Sigmoid colon (tissue), 6 donors: ENCODE measurements at regions not wholly inside any gene's neighbourhood (a gene's known extent, or its start where the extent isn't known, plus 50 kb on each side); places are given as distances from the start of the nearest gene placed in this dataset.

Experiments
- DNase-seq: peaks from one replicate; pipeline ENCODE4 v3.0.0-alpha.2; 2019
- H3K27ac ChIP-seq, 4 donors: fragments of 200-600 bp; sonication (generic); one replicate each; pipeline ENCODE4 v1.5.1; 2016 to 2019; ENCODE audit warnings: mild to moderate bottlenecking in 1 of 4
- H3K27me3 ChIP-seq, 3 donors: fragments of 200-600 bp; sonication (generic); one replicate each; pipeline ENCODE4 v1.5.1; 2019; ENCODE audit warnings: mild to moderate bottlenecking in 1 of 3
- H3K36me3 ChIP-seq, 4 donors: fragments of 200-600 bp; sonication (generic); one replicate each; pipeline ENCODE4 v1.5.1; 2016 to 2019
- H3K4me1 ChIP-seq, 4 donors: fragments of 200-600 bp; sonication (generic); one replicate each; pipeline ENCODE4 v1.5.1; 2017 to 2019
- H3K4me3 ChIP-seq, 4 donors: fragments of 200-600 bp; sonication (generic); one replicate each; pipeline ENCODE4 v1.5.1; 2017 to 2019; ENCODE audit warnings: mild to moderate bottlenecking in 2 of 4, moderate library complexity in 1 of 4
- H3K9me3 ChIP-seq, 4 donors: fragments of 200-600 bp in 3 of 4; sonication (generic) in 3 of 4; one replicate each; pipeline versions ENCODE4 v1.5.1 to v1.6.1; 2013 to 2019
- CTCF ChIP-seq, 4 experiments: fragments of 450-650 bp in 3 of 4; fragments of 200-600 bp in 1 of 4; IDR thresholded peaks; one replicate each; pipeline ENCODE4 v1.5.1; 2016 to 2019; ENCODE audit warnings: antibody characterized with exemption in 4 of 4, mild to moderate bottlenecking in 3 of 4, moderate library complexity in 2 of 4
- EP300 ChIP-seq, 4 donors: sonication (generic); formaldehyde crosslinking; IDR thresholded peaks; one replicate each; pipeline ENCODE4 v1.6.1; 2017; ENCODE audit warnings: antibody characterized with exemption in 4 of 4
- POLR2A ChIP-seq, 2 donors: fragments of 450-650 bp; IDR thresholded peaks; one replicate each; pipeline ENCODE4 v1.6.1; 2016; ENCODE audit warnings: antibody characterized with exemption in 2 of 2, mild to moderate bottlenecking in 2 of 2, moderate library complexity in 2 of 2
- POLR2AphosphoS5 ChIP-seq, 4 donors: sonication (generic); formaldehyde crosslinking; IDR thresholded peaks; one replicate each; pipeline ENCODE4 v1.6.1; 2017; ENCODE audit warnings: antibody characterized with exemption in 4 of 4
- WGBS, 2 donors: extraction: QIAGEN DNeasy Blood & Tissue Kit; methylation state at CpG; one replicate each; pipeline ENCODE4 v1.1.7; 2013; 5-methylcytosine and 5-hydroxymethylcytosine counted together
- intact Hi-C: fragments of 100-400 bp; cut with DNase I; formaldehyde crosslinking; loops from one replicate; pipeline ENCODE4 v1.15.1; 2023
- donor health status: healthy with polysubstance abuse.
- donor health status: healthy.

DNA sequence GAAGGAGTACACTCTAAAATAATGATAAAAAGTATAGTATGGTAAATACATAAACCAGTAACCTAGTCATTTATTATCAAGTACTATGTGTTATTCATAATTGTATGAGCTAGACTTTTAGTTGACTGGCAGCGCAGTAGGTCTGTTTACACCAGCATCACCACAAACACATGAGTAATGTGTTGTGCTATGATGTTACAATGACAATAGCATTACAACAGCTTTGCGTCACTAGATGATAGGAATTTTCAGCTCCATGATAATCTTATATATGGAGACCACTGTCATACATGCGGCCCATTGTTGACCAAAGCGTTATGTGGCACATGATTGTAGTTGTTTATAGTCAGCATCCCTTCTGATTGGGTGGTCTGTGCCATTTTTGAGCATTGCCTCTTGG, 138.9 kb upstream of the UBE2E1 start:
- WGBS, 2 donors = 96 to 97% methylated on average over 4 of the region's 4 CpGs
- Histone ChIP-seq H3K36me3 (no peaks in the 10 kb centered on the region), H3K27ac (no peak overlapping the region), H3K4me1 (peaks cover 0 to 28% (median 23%) of the 10 kb centered on the region in 4 donors), H3K27me3 (no peaks in the 10 kb centered on the region), H3K4me3 (no peak overlapping the region), H3K9me3 (no peaks in the 10 kb centered on the region)
- DNase-seq = no peak
- no peak for TF ChIP-seq EP300 (IDR thresholded peaks at IDR 0.05)
- TF ChIP-seq CTCF (IDR thresholded peaks at IDR 0.05) = no peak
- TF ChIP-seq POLR2AphosphoS5 (IDR thresholded peaks at IDR 0.05) = no peak
- no peak for TF ChIP-seq POLR2A (IDR thresholded peaks at IDR 0.05)
- intact Hi-C loops = no loop called here

- no peaks in the 10 kb centered on the region for H3K27me3 ChIP-seq
- H3K9me3 ChIP-seq = no peaks in the 10 kb centered on the region
- peak overlapping the region in 1 of 4 donors; percentile 42 for H3K27ac ChIP-seq
- no peaks in the 10 kb centered on the region for H3K36me3 ChIP-seq
- peaks cover 0 to 26% (median 23%) of the 10 kb centered on the region in 4 donors for H3K4me1 ChIP-seq
- intact Hi-C loops = no loop called here
- no peak for DNase-seq
- H3K4me3 ChIP-seq = no peak overlapping the region
- WGBS, 2 donors = 69 to 74% methylated on average over 6 of the region's 6 CpGs
- TF ChIP-seq CTCF (IDR thresholded peaks at IDR 0.05) (no peak), EP300 (IDR thresholded peaks at IDR 0.05) (no peak), POLR2AphosphoS5 (IDR thresholded peaks at IDR 0.05) (no peak), POLR2A (IDR thresholded peaks at IDR 0.05) (no peak)
Measured at GRCh38 chr3:23667536-23668429, 138.0 kb upstream of the UBE2E1 start.

DNA sequence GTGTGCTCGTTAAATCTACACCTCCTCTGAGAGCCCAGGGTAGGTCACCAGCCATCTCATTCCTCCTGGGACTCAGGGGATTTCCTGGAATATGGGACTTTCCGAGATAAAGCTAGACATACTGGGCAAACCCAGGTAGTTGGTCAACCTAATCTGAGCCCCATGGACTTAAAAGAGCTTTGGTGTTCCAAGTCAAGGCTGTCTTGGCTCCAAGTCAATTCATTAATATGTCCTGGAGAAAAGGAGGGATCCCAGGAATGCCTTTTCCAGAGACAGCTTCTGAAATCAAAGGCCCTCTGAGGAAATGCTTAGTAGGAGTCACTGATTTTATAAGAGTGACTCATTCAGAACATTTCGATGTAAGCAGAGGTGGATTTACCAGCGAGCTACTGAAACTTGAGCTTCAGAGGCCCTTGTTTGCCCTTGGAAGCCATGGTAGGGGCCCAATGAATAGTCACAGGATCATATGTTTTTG, 137.3 kb upstream of the UBE2E1 start:
- no peaks in the 10 kb centered on the region for H3K27me3 ChIP-seq
- WGBS, 2 donors = 48 to 65% methylated on average over 4 of the region's 4 CpGs
- intact Hi-C loops = no loop called here
- no peak for DNase-seq
- H3K9me3 ChIP-seq = no peaks in the 10 kb centered on the region
- peaks cover 0 to 20% (median 16%) of the 10 kb centered on the region in 4 donors for H3K4me1 ChIP-seq
- TF ChIP-seq CTCF (IDR thresholded peaks at IDR 0.05) (no peak), EP300 (IDR thresholded peaks at IDR 0.05) (no peak), POLR2A (IDR thresholded peaks at IDR 0.05) (no peak), POLR2AphosphoS5 (IDR thresholded peaks at IDR 0.05) (no peak)
- H3K36me3 ChIP-seq = no peaks in the 10 kb centered on the region
- H3K4me3 ChIP-seq = no peak overlapping the region
- H3K27ac ChIP-seq = peak overlapping the region in 1 of 4 donors; percentile 42

- Histone ChIP-seq H3K4me1 (peaks cover 0 to 12% (median 9%) of the 10 kb centered on the region in 4 donors), H3K36me3 (no peaks in the 10 kb centered on the region), H3K4me3 (no peak overlapping the region), H3K27me3 (no peaks in the 10 kb centered on the region), H3K27ac (no peak overlapping the region), H3K9me3 (no peaks in the 10 kb centered on the region)
- 90 to 93% methylated on average over 8 of the region's 8 CpGs for WGBS, 2 donors
- no peak for DNase-seq
- intact Hi-C loops = no loop called here
- TF ChIP-seq POLR2A (IDR thresholded peaks at IDR 0.05) (no peak), POLR2AphosphoS5 (IDR thresholded peaks at IDR 0.05) (no peak), EP300 (IDR thresholded peaks at IDR 0.05) (no peak)
Measured at GRCh38 chr3:23669541-23670255, 136.1 kb upstream of the UBE2E1 start.
